ENCODE measurements at regions not wholly inside any gene's neighbourhood (a gene's known extent, or its start where the extent isn't known, plus 50 kb on each side); places are given as distances from the start of the nearest gene placed in this dataset.

DNA sequence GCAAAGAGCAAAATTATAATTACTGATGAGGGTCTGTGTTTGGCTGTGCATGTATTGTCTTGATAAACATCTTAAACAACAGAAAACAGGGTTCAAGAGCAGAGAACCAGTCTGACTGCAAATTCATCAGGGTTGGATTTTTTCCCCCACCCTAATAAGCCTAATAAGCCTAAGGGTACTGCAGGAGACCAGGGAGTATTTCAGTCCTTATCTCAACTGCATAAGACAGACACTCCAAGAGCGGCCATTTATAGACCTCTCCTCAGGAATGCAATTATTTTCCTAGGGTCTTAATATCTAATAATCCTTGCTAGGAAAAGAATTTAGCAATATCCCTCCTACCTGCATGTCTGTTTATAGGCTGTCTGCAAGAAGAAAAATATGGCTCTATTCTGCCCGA, 2011.5 kb upstream of the PCDH20 start (continued):
- no peak for TF ChIP-seq NFXL1 (IDR thresholded peaks at IDR 0.05; ENCODE audit: borderline replicate concordance)
- TF ChIP-seq CREM (IDR thresholded peaks at IDR 0.05; ENCODE audit: low read depth): no peak
- TF ChIP-seq SUZ12 (IDR thresholded peaks at IDR 0.05; ENCODE audit: unreplicated experiment): no peak
- no peak for TF ChIP-seq POLR2AphosphoS2 (IDR thresholded peaks at IDR 0.05; ENCODE audit: low read depth, low read length)

DNA sequence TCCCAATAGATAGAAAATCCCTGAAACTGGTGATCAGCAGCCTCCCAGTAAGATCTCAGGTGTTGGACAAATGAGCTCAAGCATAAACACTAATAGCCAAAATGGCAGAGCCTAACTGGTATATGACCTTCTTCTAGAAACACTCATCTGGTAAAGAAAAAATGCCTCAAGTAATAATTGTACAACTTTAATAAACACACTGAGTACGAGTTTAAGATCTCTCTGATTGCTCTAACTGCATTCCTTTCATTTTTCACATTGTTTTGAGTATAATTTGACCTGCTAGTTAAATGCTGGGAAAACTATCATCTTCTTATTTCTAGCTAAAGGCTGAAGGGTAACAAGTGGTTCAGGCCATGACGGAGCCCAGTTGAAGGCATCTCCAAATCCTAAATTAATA, 2009.5 kb upstream of the PCDH20 start:
- SMC1A ChIA-PET (ENCODE audit: uncharacterized antibody, unreplicated experiment): no interaction called here
- H4K20me1 ChIP-seq (ENCODE audit: control insufficient read depth, insufficient read depth): no peaks in the 10 kb centered on the region
- no TSS peak for BruUV-seq (replicated peaks)
- DNase-seq (ENCODE audit: low read depth, low spot score): no peak
- FAIRE-seq: no peak
- H3K27ac ChIP-seq (ENCODE audit: control insufficient read depth, insufficient read depth): no peak overlapping the region
- no peak overlapping the region for H3K4me2 ChIP-seq (ENCODE audit: control insufficient read depth, insufficient read depth)
- RAD21 ChIA-PET (ENCODE audit: unreplicated experiment): no interaction called here
- intact Hi-C loops (cut with micrococcal nuclease; ENCODE audit: unreplicated experiment) (no loop called here), in situ Hi-C loops (cut with MboI) (no loop called here)
- POLR2A ChIA-PET: no interaction called here
- no peaks in the 10 kb centered on the region for H3K9me3 ChIP-seq (replicated peaks; ENCODE audit: control insufficient read depth, insufficient read depth, low read length)
- H3K36me3 ChIP-seq (ENCODE audit: control insufficient read depth in 2 of 2, insufficient read depth in 2 of 2, low read length in 1 of 2): no peaks in the 10 kb centered on the region
- CTCF ChIA-PET: no interaction called here
- no peaks in the 10 kb centered on the region for H3K79me2 ChIP-seq (ENCODE audit: control insufficient read depth, insufficient read depth, low read length)
- H2AFZ ChIP-seq (ENCODE audit: control insufficient read depth, low read depth, low read length): no peak overlapping the region
- H3K9ac ChIP-seq (ENCODE audit: control insufficient read depth, insufficient read depth, low read length): no peak overlapping the region
- no peaks in the 10 kb centered on the region for H3K4me1 ChIP-seq (ENCODE audit: control insufficient read depth, insufficient read depth, low read length)
- no peak overlapping the region for H3K4me3 ChIP-seq
- 19% methylated on average over 2 of the region's 2 CpGs for WGBS (ENCODE audit: insufficient coverage, insufficient replicate concordance, low lambda C conversion rate, missing lambda C conversion rate)
- no peak for ATAC-seq
- H3K27me3 ChIP-seq (replicated peaks in 1 of 2; ENCODE audit: control insufficient read depth in 2 of 2, insufficient read depth in 2 of 2, low read length in 1 of 2): no peaks in the 10 kb centered on the region
- TF ChIP-seq DPF2 (IDR thresholded peaks at IDR 0.05): no peak
- TF ChIP-seq, protein P1, sequence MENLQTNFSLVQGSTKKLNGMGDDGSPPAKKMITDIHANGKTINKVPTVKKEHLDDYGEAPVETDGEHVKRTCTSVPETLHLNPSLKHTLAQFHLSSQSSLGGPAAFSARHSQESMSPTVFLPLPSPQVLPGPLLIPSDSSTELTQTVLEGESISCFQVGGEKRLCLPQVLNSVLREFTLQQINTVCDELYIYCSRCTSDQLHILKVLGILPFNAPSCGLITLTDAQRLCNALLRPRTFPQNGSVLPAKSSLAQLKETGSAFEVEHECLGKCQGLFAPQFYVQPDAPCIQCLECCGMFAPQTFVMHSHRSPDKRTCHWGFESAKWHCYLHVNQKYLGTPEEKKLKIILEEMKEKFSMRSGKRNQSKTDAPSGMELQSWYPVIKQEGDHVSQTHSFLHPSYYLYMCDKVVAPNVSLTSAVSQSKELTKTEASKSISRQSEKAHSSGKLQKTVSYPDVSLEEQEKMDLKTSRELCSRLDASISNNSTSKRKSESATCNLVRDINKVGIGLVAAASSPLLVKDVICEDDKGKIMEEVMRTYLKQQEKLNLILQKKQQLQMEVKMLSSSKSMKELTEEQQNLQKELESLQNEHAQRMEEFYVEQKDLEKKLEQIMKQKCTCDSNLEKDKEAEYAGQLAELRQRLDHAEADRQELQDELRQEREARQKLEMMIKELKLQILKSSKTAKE (IDR thresholded peaks at IDR 0.05; ENCODE audit: low read depth, poor library complexity, severe bottlenecking): no peak
- TF ChIP-seq KDM1A (IDR thresholded peaks at IDR 0.05; ENCODE audit: borderline replicate concordance): no peak
- TF ChIP-seq, protein P2, sequence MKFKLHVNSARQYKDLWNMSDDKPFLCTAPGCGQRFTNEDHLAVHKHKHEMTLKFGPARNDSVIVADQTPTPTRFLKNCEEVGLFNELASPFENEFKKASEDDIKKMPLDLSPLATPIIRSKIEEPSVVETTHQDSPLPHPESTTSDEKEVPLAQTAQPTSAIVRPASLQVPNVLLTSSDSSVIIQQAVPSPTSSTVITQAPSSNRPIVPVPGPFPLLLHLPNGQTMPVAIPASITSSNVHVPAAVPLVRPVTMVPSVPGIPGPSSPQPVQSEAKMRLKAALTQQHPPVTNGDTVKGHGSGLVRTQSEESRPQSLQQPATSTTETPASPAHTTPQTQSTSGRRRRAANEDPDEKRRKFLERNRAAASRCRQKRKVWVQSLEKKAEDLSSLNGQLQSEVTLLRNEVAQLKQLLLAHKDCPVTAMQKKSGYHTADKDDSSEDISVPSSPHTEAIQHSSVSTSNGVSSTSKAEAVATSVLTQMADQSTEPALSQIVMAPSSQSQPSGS (IDR thresholded peaks at IDR 0.05; ENCODE audit: low read length): no peak
- TF ChIP-seq, protein P3, sequence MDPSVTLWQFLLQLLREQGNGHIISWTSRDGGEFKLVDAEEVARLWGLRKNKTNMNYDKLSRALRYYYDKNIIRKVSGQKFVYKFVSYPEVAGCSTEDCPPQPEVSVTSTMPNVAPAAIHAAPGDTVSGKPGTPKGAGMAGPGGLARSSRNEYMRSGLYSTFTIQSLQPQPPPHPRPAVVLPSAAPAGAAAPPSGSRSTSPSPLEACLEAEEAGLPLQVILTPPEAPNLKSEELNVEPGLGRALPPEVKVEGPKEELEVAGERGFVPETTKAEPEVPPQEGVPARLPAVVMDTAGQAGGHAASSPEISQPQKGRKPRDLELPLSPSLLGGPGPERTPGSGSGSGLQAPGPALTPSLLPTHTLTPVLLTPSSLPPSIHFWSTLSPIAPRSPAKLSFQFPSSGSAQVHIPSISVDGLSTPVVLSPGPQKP (IDR thresholded peaks at IDR 0.05; ENCODE audit: low read depth, low read length): no peak
- TF ChIP-seq IKZF1 (conservative IDR thresholded peaks at IDR 0.05): no peak
- TF ChIP-seq, protein P4, sequence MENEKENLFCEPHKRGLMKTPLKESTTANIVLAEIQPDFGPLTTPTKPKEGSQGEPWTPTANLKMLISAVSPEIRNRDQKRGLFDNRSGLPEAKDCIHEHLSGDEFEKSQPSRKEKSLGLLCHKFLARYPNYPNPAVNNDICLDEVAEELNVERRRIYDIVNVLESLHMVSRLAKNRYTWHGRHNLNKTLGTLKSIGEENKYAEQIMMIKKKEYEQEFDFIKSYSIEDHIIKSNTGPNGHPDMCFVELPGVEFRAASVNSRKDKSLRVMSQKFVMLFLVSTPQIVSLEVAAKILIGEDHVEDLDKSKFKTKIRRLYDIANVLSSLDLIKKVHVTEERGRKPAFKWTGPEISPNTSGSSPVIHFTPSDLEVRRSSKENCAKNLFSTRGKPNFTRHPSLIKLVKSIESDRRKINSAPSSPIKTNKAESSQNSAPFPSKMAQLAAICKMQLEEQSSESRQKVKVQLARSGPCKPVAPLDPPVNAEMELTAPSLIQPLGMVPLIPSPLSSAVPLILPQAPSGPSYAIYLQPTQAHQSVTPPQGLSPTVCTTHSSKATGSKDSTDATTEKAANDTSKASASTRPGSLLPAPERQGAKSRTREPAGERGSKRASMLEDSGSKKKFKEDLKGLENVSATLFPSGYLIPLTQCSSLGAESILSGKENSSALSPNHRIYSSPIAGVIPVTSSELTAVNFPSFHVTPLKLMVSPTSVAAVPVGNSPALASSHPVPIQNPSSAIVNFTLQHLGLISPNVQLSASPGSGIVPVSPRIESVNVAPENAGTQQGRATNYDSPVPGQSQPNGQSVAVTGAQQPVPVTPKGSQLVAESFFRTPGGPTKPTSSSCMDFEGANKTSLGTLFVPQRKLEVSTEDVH (IDR thresholded peaks at IDR 0.05; ENCODE audit: low read depth, partially characterized antibody): no peak
- TF ChIP-seq MTA3 (IDR thresholded peaks at IDR 0.05; ENCODE audit: borderline replicate concordance, low read length): no peak
- TF ChIP-seq, protein P5, sequence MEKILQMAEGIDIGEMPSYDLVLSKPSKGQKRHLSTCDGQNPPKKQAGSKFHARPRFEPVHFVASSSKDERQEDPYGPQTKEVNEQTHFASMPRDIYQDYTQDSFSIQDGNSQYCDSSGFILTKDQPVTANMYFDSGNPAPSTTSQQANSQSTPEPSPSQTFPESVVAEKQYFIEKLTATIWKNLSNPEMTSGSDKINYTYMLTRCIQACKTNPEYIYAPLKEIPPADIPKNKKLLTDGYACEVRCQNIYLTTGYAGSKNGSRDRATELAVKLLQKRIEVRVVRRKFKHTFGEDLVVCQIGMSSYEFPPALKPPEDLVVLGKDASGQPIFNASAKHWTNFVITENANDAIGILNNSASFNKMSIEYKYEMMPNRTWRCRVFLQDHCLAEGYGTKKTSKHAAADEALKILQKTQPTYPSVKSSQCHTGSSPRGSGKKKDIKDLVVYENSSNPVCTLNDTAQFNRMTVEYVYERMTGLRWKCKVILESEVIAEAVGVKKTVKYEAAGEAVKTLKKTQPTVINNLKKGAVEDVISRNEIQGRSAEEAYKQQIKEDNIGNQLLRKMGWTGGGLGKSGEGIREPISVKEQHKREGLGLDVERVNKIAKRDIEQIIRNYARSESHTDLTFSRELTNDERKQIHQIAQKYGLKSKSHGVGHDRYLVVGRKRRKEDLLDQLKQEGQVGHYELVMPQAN (conservative IDR thresholded peaks at IDR 0.05): no peak
- TF ChIP-seq GABPA (IDR thresholded peaks at IDR 0.05; ENCODE audit: low read depth): no peak
- TF ChIP-seq RBBP5 (conservative IDR thresholded peaks at IDR 0.05): no peak
- TF ChIP-seq SIN3A (IDR thresholded peaks at IDR 0.05; ENCODE audit: low read depth, low read length): no peak
